HG03575 (cell line): ENCODE measurements at regions not wholly inside any gene's neighbourhood (a gene's known extent, or its start where the extent isn't known, plus 50 kb on each side); places are given as distances from the start of the nearest gene placed in this dataset.

ENCODE experiments used
- ATAC-seq: cut with Tn5 transposase; IDR thresholded peaks from one replicate; pipeline ENCODE4 v1.9.1; 2021; ENCODE audit not compliant: unreplicated experiment, insufficient number of reproducible peaks, low FRiP score; ENCODE audit errors: extremely low read depth

DNA sequence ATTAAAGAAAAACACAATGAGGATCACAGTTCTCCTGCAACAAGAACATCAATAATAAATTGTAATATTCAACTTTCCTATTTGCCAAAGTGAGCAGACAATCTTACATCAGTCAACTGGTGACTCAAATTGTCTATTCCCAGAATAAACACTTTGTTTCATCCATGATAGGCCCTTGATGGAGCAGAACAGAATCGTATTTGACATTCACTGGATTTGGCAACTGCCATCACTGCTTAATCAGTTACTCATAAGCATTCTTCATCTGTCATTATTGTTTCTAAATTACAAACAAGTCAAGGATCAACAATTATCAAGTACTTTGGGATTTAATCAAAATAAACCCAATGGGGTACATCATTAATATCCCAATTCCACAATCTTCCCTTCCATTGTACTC, 398.4 kb downstream of the GABRG2 start:
- no peak for ATAC-seq

GRCh38 chr5:162473041-162473714, 405.6 kb downstream of the GABRG2 start:
- ATAC-seq = no peak

- no peak for ATAC-seq
Measured at GRCh38 chr5:162474239-162474638, 406.7 kb downstream of the GABRG2 start.

- no peak for ATAC-seq
Measured at GRCh38 chr5:162484095-162484494, 416.5 kb downstream of the GABRG2 start.

- ATAC-seq = no peak
Measured at GRCh38 chr5:162484986-162485385, 417.4 kb downstream of the GABRG2 start.

DNA sequence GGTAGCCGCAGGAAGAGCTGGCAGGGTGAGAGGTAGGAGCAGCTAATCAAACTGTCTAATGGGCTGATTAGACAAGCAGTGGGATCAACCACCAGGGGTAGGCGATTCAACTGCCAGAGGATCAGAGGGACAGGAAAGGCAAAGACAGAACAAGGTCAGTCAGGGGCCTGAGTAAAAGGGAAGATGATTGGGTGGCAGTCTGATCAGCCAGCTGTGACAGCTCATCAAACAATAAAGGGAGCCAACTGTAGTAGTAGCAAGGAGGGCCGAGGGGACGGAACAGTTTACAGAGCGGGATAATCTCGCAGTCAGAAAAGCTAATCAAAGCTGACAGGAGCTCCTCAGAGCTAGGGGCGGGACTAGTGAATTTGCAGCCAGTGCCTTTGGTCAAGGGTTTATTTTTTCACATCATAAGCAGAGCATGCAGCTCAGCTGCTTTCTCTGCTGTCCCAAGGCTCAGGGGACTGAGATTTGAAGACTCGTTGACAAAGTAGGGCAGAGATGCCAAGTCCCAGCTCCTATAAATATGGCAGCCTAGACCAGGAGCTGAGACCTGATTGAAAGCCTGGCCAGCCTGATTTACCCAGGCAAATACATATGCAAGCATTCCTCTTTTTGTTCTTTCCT, 418.2 kb downstream of the GABRG2 start:
- no peak for ATAC-seq

- ATAC-seq = no peak
Measured at GRCh38 chr5:162487528-162488525, 420.3 kb downstream of the GABRG2 start.

- ATAC-seq = peak; percentile 38
Measured at GRCh38 chr5:162496100-162496808, 428.7 kb downstream of the GABRG2 start.

DNA sequence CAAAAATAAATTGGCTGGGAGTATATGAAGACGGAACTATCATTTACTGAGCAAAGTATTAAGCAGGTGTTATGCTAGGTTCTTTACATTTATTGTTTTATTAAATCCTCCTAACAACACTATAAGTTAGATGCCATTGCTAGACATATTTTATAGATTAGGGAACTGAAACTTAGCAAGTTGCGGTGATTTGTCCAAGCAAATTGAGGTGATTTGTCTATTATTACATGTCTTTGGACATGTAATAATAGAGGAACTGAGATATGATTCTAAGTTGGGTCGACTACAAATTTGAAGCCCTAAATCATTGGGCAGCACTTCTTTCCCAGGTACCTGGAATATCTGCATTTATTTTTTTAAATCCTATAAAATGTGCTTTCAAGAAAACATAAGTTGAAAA, 429.9 kb downstream of the GABRG2 start:
- no peak for ATAC-seq

DNA sequence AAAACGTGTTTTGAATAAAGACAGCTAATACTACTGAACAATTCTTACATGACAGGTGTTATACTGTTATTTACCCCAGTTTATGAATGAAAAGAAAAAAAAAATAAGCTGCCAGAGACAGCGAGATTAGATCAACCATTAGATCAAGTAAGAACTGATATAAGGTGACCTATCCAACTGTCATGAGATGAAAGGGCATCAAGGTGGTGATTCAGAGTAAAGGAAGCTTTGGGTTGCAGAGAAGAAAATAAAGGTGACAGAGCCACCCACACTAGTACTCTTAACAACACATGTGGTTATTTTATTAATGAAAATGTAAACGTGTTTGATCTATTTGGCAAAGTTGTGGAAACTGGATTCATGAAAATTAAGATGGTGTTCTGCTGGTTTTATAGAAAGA, 435.2 kb downstream of the GABRG2 start:
- ATAC-seq = no peak

- ATAC-seq = no peak
Measured at GRCh38 chr5:162503796-162504195, 436.2 kb downstream of the GABRG2 start.

- no peak for ATAC-seq
Measured at GRCh38 chr5:162512935-162513565, 445.5 kb downstream of the GABRG2 start.

GRCh38 chr5:162514116-162514515, 446.5 kb downstream of the GABRG2 start:
- no peak for ATAC-seq

GRCh38 chr5:162520878-162521277, 453.3 kb downstream of the GABRG2 start:
- no peak for ATAC-seq

DNA sequence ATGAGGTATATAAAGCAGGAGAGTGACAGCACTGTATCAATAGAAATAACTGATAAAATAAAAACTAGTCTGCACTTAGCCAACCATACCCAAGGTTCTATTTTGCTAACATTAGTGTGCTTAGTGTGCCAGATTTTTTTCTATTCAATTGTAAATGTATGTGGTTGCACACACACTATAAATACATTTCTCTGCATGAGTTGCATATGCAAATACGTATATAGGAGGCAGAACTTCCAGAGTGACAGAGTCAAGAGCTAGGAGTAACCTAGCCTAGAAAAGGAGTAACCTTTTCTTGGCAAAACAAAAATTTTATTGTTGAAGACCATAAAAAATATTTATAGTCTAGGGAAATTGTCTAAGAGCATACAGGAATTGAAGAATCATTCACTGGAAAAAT, 461.6 kb downstream of the GABRG2 start:
- ATAC-seq = no peak

DNA sequence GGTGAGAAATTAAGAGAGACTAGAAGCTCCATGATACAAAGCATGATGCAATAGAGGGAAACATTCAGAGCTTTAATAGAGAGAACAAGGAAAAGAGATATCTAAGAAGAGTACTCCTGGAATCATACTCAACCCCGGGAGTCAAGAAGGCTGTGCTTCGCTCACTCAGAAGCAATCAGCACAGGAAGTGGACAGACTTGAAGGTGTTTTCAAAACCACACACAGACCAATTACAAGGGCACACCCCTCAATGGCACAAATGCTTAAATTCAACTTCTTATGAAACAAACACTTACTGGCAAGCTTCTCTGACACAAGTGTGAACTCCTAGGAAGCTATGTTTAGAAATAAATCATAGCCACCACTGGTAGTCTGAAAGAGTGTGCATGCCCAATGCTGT, 462.3 kb downstream of the GABRG2 start:
- no peak for ATAC-seq

- ATAC-seq = no peak
Measured at GRCh38 chr5:162543437-162543836, 475.9 kb downstream of the GABRG2 start.

GRCh38 chr5:162544905-162545304, 477.3 kb downstream of the GABRG2 start:
- no peak for ATAC-seq

GRCh38 chr5:162550236-162550635, 482.7 kb downstream of the GABRG2 start:
- ATAC-seq = no peak
